Neural progenitor cell (in vitro differentiated cells): ENCODE measurements at regions not wholly inside any gene's neighbourhood (a gene's known extent, or its start where the extent isn't known, plus 50 kb on each side); places are given as distances from the start of the nearest gene placed in this dataset.

Experiments used
- DNase-seq: peaks from one replicate; pipeline ENCODE4 v3.0.0-alpha.2; 2016; ENCODE audit warnings: low spot score
- H2AFZ ChIP-seq: fragments of 200-600 bp; sonication (generic); replicated peaks from 2 replicates; pipeline ENCODE4 v1.6.1; 2016; ENCODE audit warnings: antibody characterized with exemption
- H3F3A ChIP-seq: fragments of 200-600 bp; sonication (generic); 2 replicates; pipeline ENCODE4 v1.6.1; 2016; ENCODE audit warnings: antibody characterized with exemption, low read depth
- H3K27ac ChIP-seq: fragments of 200-600 bp; sonication (generic); 2 replicates; pipeline ENCODE4 v1.5.1; 2016; ENCODE audit warnings: mild to moderate bottlenecking
- H3K27me3 ChIP-seq: fragments of 200-600 bp; sonication (generic); 2 replicates; pipeline ENCODE4 v1.6.1; 2016; ENCODE audit warnings: mild to moderate bottlenecking, moderate library complexity
- H3K36me3 ChIP-seq: fragments of 200-600 bp; sonication (generic); 2 replicates; pipeline ENCODE4 v1.5.1; 2016
- H3K4me1 ChIP-seq: fragments of 200-600 bp; sonication (generic); 2 replicates; pipeline ENCODE4 v1.6.1; 2016; ENCODE audit warnings: mixed run types
- H3K4me2 ChIP-seq: fragments of 200-600 bp; sonication (generic); 2 replicates; pipeline ENCODE4 v1.6.1; 2016
- H3K4me3 ChIP-seq: fragments of 200-600 bp; sonication (generic); 2 replicates; pipeline ENCODE4 v1.5.1; 2016
- H3K79me2 ChIP-seq: fragments of 200-600 bp; sonication (generic); 2 replicates; pipeline ENCODE4 v1.6.1; 2016; ENCODE audit warnings: low read depth
- H3K9ac ChIP-seq: fragments of 200-600 bp; sonication (generic); 2 replicates; pipeline ENCODE4 v1.6.1; 2016
- H3K9me3 ChIP-seq: fragments of 200-600 bp; sonication (generic); 2 replicates; pipeline ENCODE4 v1.5.1; 2016; ENCODE audit warnings: low read depth
- H4K20me1 ChIP-seq: fragments of 200-600 bp; sonication (generic); 2 replicates; pipeline ENCODE4 v1.6.1; 2016; ENCODE audit warnings: low read depth
- H3K27ac Mint-ChIP-seq: 3 replicates; pipeline ENCODE4 v1.8.0; 2021; ENCODE audit warnings: mixed read lengths
- H3K27me3 Mint-ChIP-seq: 2 replicates; pipeline ENCODE4 v1.8.0; 2022; ENCODE audit warnings: low read depth, mild to moderate bottlenecking, inconsistent platforms, moderate library complexity, mixed read lengths; ENCODE audit not compliant: insufficient read depth
- H3K36me3 Mint-ChIP-seq: 3 replicates; pipeline ENCODE4 v1.8.0; 2021; ENCODE audit warnings: mixed read lengths
- H3K4me1 Mint-ChIP-seq: 3 replicates; pipeline ENCODE4 v1.8.0; 2021; ENCODE audit warnings: mixed read lengths
- H3K4me3 Mint-ChIP-seq: 3 replicates; pipeline ENCODE4 v1.8.0; 2021; ENCODE audit warnings: mild to moderate bottlenecking, moderate library complexity, mixed read lengths
- H3K9me3 Mint-ChIP-seq: 3 replicates; pipeline ENCODE4 v1.8.0; 2020; ENCODE audit warnings: mixed read lengths
- CTCF ChIP-seq: fragments of 200-600 bp; sonication (generic); IDR thresholded peaks from 2 replicates; pipeline ENCODE4 v1.5.1; 2017; ENCODE audit warnings: antibody characterized with exemption, mild to moderate bottlenecking
- EZH2 ChIP-seq: fragments of 200-600 bp; sonication (generic); IDR thresholded peaks from 2 replicates; pipeline ENCODE4 v1.6.1; 2017; ENCODE audit warnings: antibody characterized with exemption, mild to moderate bottlenecking, moderate library complexity
- EZH2phosphoT487 ChIP-seq: fragments of 200-600 bp; sonication (generic); IDR thresholded peaks from 2 replicates; pipeline ENCODE4 v1.6.1; 2017; ENCODE audit warnings: antibody characterized with exemption

DNA sequence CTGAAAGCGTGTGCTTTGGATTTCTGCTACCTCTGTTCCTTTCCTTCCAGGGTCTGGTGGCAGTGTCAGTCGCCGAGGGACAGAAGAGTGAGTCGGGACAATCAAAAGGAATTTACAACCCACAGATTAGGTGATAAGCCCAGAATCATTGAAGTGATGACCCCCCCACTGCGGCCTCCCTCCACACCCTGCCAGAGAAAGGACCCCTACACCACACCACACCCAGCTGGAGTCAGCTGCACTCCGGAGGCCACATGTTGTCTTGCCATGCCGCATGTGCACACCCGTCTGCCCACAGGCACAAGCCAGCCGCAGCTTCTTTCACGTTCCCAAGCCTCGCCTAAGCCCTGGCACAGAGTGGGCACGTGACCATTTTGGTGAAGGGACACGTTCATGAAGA, 366.8 kb upstream of the SALL3 start:
- H3F3A ChIP-seq, result no peaks in the 10 kb centered on the region
- DNase-seq, result no peak
- H3K4me1 Mint-ChIP-seq, result no peaks in the 10 kb centered on the region

GRCh38 chr18:78618726-78619125, 360.9 kb upstream of the SALL3 start:
- no peaks in the 10 kb centered on the region for H3K9me3 ChIP-seq
- no peaks in the 10 kb centered on the region for H3K4me1 Mint-ChIP-seq
- no peak overlapping the region for H3K27ac ChIP-seq
- H3K27ac Mint-ChIP-seq, result no peak overlapping the region
- no peaks in the 10 kb centered on the region for H3F3A ChIP-seq
- H2AFZ ChIP-seq, result no peak overlapping the region
- H3K36me3 ChIP-seq, result no peaks in the 10 kb centered on the region
- H3K9me3 Mint-ChIP-seq, result peaks cover 13% of the 10 kb centered on the region
- TF ChIP-seq CTCF, result no peak
- H3K79me2 ChIP-seq, result no peaks in the 10 kb centered on the region
- DNase-seq, result no peak
- no peak overlapping the region for H3K4me3 ChIP-seq
- H3K27me3 Mint-ChIP-seq, result peaks cover 2% of the 10 kb centered on the region
- no peaks in the 10 kb centered on the region for H4K20me1 ChIP-seq
- no peak overlapping the region for H3K4me3 Mint-ChIP-seq
- H3K4me2 ChIP-seq, result no peak overlapping the region
- no peak overlapping the region for H3K9ac ChIP-seq
- H3K27me3 ChIP-seq, result no peaks in the 10 kb centered on the region
- no peaks in the 10 kb centered on the region for H3K36me3 Mint-ChIP-seq
- no peaks in the 10 kb centered on the region for H3K4me1 ChIP-seq

More for the DNA sequence above, 366.8 kb upstream of the SALL3 start:
- no peaks in the 10 kb centered on the region for H3K4me1 ChIP-seq
- H3K27me3 Mint-ChIP-seq, result no peaks in the 10 kb centered on the region
- no peak overlapping the region for H3K4me3 ChIP-seq
- TF ChIP-seq EZH2phosphoT487 (no peak), EZH2 (no peak), CTCF (no peak)
- H4K20me1 ChIP-seq, result no peaks in the 10 kb centered on the region
- no peak overlapping the region for H3K27ac Mint-ChIP-seq
- H3K36me3 ChIP-seq, result no peaks in the 10 kb centered on the region
- no peaks in the 10 kb centered on the region for H3K79me2 ChIP-seq
- H3K4me2 ChIP-seq, result no peak overlapping the region
- H3K9ac ChIP-seq, result no peak overlapping the region
- no peaks in the 10 kb centered on the region for H3K27me3 ChIP-seq
- no peak overlapping the region for H3K4me3 Mint-ChIP-seq
- H3K9me3 Mint-ChIP-seq, result peaks cover 13% of the 10 kb centered on the region
- H3K27ac ChIP-seq, result no peak overlapping the region
- H2AFZ ChIP-seq, result no peak overlapping the region
- no peaks in the 10 kb centered on the region for H3K36me3 Mint-ChIP-seq
- no peaks in the 10 kb centered on the region for H3K9me3 ChIP-seq

DNA sequence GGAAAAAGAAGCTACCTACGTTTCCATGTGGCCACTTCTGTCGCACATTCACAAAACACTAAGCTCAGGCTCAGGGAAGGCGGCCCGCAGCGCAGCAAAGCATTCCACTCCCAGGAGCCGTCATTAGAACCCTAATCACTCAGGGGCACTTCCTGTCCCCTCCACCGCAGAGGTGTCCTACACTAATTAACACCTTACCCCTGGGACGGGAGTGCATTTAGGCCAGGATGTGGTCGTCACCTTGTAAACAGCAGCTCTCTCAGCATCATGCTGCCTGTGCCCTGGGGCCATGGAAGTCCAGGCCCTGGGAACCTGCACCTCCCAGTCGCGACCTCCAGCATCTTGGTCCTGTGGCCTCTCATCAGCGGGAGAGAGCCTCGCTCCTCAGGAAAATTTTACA, 359.8 kb upstream of the SALL3 start:
- Histone ChIP-seq H4K20me1 (no peaks in the 10 kb centered on the region), H3K36me3 (no peaks in the 10 kb centered on the region), H3K4me2 (no peak overlapping the region), H3F3A (no peaks in the 10 kb centered on the region), H3K4me1 (peaks cover 9% of the 10 kb centered on the region), H3K27me3 (no peaks in the 10 kb centered on the region), H3K9me3 (no peaks in the 10 kb centered on the region), H3K9ac (no peak overlapping the region), H3K27ac (no peak overlapping the region), H3K79me2 (no peaks in the 10 kb centered on the region), H2AFZ (no peak overlapping the region), H3K4me3 (no peak overlapping the region)
- Mint-ChIP-seq H3K36me3 (no peaks in the 10 kb centered on the region), H3K4me1 (peaks cover 11% of the 10 kb centered on the region), H3K27ac (no peak overlapping the region), H3K9me3 (peaks cover 13% of the 10 kb centered on the region), H3K4me3 (no peak overlapping the region), H3K27me3 (peaks cover 2% of the 10 kb centered on the region)
- DNase-seq, result no peak
- TF ChIP-seq EZH2, result no peak
- no peak for TF ChIP-seq CTCF
- TF ChIP-seq EZH2phosphoT487, result no peak

DNA sequence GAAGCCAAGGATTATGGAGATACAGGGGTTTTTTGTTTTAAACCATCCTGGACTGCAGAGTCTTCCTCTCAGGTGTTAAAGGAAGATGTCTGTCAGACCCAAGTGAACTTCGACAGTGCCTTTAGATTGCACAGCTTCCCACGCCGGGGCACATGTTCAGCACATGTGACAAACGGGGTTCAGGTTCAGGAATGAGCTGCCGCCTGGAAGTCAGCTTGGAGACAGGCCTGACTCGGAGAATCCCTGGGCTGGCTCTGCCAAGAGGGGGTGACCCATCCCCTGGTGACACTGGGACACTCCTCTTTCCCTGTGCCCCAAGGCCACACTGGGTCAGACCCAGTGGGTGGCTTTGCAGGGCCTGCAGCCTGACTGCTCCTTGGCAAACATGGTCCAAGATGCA, 359.3 kb upstream of the SALL3 start:
- H3K4me3 Mint-ChIP-seq, result no peak overlapping the region
- no peak overlapping the region for H3K4me3 ChIP-seq
- no peak overlapping the region for H3K4me2 ChIP-seq
- no peaks in the 10 kb centered on the region for H3K79me2 ChIP-seq
- no peak for DNase-seq
- H3F3A ChIP-seq, result no peaks in the 10 kb centered on the region
- peaks cover 2% of the 10 kb centered on the region for H3K27me3 Mint-ChIP-seq
- peaks cover 13% of the 10 kb centered on the region for H3K9me3 Mint-ChIP-seq
- TF ChIP-seq CTCF (no peak), EZH2phosphoT487 (no peak)
- H3K36me3 ChIP-seq, result no peaks in the 10 kb centered on the region
- H3K27ac ChIP-seq, result no peak overlapping the region
- H3K4me1 ChIP-seq, result peaks cover 11% of the 10 kb centered on the region
- peaks cover 16% of the 10 kb centered on the region for H3K4me1 Mint-ChIP-seq
- no peak overlapping the region for H3K27ac Mint-ChIP-seq
- H3K27me3 ChIP-seq, result no peaks in the 10 kb centered on the region
- H4K20me1 ChIP-seq, result no peaks in the 10 kb centered on the region
- no peak overlapping the region for H2AFZ ChIP-seq
- no peak overlapping the region for H3K9ac ChIP-seq
- no peaks in the 10 kb centered on the region for H3K36me3 Mint-ChIP-seq
- H3K9me3 ChIP-seq, result no peaks in the 10 kb centered on the region
